ENCODE measurements at regions not wholly inside any gene's neighbourhood (a gene's known extent, or its start where the extent isn't known, plus 50 kb on each side); places are given as distances from the start of the nearest gene placed in this dataset.
"Not testable (repeated sequence)": the region's sequence is repeated elsewhere in the genome, so short reads cannot be mapped to it uniquely, and the experiment has no call there.

DNA sequence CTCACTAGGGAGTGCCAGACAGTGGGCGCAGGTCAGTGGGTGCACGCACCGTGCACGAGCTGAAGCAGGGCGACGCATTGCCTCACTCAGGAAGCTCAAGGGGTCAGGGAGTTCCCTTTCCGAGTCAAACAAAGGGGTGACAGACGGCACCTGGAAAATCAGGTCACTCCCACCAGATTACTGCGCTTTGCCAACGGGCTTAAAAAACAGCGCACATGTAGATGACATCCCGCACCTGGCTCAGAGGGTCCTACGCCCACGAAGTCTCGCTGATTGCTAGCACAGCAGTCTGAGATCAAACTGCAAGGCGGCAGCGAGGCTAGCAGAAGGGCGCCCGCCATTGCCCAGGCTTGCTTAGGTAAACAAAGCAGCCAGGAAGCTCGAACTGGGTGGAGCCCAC is 428.5 kb upstream of the SLC39A10 start:
- not testable (repeated sequence) for H3K4me3 ChIP-seq (ENCODE audit: low read depth, low read length)

DNA sequence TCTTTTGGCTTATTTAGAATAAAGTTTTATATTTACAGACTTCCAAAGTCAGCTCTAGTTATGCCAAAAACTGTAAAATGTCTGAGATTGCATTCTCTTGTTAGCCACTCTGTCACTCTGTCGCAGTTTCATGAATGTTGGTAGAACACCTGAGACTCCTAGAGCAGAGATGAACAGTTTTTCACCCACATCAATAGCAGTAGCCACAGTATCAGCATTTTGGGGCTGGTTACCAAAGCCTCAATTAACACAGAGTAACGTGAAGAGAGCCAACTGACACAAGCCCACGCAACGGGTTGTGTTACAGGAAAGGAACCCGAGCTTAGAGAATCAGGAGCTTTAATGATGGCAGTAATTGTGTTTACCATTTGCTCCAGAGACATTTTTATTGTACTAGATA is 443.0 kb upstream of the SLC39A10 start:
- H3K4me3 ChIP-seq (ENCODE audit: low read depth, low read length), result no peak overlapping the region

DNA sequence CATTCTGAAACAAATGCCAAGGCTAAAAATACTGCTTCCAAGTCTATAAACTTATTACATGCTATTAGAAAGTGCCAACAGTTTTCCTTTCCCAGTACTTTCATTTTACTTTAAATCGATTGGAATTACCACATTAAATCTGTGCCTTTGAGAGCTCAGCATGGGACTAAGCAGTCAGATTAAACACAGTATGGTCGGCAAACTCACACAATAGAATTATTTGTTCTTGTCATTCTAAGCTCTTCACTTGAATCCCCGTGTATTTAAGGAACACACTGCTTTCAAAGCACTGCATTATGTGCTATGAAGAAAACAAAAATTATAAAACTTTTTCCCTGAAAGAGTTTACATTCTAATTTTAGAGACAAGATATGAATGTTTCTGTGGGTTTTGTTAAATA is 444.4 kb upstream of the SLC39A10 start:
- H3K4me3 ChIP-seq (ENCODE audit: low read depth, low read length), result no peak overlapping the region

DNA sequence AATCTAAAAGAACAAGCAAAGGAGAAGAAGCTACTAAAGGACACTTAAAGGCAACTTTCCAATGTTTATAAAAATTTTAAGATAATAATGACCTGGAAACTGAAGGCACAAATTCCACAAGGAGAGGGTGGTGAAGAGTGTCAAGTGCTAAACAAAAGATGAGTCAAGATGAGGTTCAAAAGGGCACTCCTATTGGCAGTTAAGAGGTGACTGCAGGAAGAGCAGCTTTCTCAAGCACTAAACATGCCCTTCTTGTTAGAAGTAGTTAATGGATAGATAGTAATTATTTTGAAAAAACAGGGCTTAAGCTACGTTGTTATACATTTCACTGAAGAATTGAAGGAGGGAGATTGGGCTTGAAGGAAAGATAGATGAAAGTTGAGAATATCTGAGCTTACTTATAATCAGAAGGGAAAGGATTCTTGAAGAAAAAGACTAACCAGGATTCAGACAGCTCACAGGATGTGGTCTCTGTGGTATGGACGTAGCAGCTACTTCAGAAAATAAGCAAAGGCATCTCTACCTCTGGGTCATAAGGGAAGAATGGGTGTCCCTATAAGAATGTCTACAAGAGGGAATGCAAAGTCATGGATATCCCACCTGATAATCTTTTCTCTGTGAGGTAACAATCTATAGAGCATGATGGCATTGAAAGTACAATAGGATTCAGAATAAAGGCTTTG is 454.7 kb upstream of the SLC39A10 start:
- no peak overlapping the region for H3K4me3 ChIP-seq (ENCODE audit: low read depth, low read length)

DNA sequence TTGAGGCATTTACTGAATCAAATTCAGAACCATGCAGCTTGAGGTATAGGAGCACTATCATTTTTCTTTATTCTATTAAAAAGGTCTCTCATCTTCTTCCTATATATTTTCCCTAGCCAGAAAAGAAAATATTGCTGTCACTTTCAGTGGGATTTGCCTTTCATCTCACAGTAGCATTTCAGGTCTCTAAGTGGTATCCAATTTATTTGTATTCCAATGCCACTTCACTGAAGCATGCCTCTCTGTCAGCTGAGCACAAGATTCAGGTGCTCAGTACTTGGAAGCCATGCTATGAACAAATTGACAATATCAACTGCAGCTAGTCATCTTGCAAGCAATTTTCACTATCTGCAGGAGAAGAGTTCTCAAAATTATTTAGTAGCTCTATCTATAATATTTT is 457.2 kb upstream of the SLC39A10 start:
- no peak overlapping the region for H3K4me3 ChIP-seq (ENCODE audit: low read depth, low read length)

DNA sequence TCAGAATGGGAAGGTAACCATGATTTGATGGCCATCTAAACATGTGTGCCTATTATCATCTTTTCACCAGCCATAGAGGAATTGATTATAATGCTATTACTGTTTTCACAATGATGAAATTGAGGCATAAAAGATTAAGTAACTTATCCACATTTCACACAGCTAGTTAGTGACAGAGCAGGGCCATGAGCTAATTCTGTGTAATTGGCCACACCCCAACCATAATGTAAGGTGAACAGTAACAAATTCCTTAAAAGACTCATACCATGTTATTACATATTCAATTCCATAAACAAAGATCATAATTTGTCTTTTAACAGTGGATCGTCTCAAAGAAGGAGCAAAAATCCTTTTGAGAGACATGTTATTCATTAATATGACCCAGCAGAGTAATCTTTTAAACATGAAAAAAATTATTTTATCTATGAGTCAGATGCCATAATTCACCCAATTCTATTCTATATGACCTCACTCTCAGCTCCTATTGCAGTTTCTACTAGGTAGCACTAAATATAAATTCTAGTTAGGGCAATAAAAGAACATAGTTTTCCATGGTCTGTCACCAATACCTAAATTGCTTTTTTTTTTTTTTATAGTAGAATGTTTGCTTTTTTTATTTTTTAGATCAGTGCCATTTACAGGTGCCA is 475.8 kb upstream of the SLC39A10 start:
- H3K4me3 ChIP-seq (ENCODE audit: low read depth, low read length), result no peak overlapping the region

DNA sequence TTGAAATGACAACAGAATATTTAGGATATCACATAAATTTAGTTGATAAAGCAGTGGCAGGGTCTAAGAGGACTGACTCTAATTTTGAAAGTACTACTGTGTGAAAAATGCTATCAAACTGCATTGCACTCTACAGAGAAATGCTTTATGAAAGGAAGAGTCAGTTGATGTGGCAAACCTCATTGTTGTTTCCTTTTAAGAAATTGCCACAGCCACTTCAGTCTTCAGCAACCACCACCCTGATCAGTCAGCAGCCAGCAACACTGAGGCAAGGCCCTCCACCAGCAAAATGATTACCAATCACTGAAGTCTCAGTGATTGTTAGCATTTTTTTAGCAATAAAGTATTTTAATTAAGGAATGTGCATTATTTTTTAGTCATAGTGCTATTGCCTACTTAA is 488.7 kb upstream of the SLC39A10 start:
- no peak overlapping the region for H3K4me3 ChIP-seq (ENCODE audit: low read depth, low read length)

DNA sequence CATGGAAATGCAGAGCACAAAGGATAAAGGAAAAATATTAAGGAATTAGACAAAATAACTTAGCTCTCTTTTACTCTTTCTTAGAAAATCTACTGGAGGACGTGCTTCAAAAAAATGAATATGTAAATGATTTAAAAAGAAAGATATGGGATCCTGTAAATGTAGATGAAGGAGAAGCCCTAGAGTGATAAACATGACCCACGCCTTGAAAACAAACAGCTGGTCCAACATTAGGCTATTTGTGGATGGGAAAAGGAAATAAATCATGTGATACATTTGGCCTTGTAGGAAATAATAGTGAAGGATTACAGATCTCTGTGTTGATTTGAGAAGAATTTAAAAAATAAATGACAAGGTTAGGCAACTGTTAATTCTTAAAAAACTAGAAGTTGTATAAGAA is 492.1 kb upstream of the SLC39A10 start:
- no peak overlapping the region for H3K4me3 ChIP-seq (ENCODE audit: low read depth, low read length)

DNA sequence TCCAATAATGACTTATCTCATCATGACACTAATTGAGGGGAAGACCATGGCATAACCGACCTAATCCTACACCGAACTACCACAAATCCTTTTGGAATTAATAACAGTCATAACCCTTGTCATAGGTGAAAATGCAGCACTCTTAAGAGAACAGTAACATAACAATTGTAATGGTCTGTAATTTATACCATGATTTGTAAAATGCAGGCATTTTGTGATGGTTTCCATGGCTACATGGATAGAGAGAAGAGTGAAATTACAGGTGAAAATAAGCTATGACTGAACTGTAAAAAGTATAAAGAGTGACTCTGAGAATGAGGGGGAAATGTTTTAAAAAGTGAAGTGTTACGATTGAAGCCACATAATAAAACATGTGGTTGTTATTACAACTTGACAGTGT is 494.1 kb upstream of the SLC39A10 start:
- no peak overlapping the region for H3K4me3 ChIP-seq (ENCODE audit: low read depth, low read length)

DNA sequence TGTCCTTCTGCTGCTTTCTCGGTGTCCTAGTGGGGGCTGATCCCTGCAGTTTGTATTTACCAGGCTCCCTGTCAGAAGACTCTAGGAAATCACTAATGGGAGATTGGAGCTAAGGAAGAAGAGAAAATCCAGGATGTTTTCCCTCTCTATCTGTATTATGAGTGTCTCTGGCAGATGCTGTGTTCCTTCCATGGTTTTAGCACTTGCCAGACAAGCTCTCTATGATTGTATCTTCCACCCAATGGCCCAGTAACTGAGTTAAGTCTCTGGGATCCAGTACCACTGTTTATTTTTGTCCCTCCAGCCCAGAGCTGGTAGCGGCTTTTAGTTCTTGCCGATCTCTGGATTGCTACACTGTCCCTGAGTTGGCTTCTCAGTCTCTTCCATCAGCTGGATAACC is 494.8 kb upstream of the SLC39A10 start:
- no peak overlapping the region for H3K4me3 ChIP-seq (ENCODE audit: low read depth, low read length)

DNA sequence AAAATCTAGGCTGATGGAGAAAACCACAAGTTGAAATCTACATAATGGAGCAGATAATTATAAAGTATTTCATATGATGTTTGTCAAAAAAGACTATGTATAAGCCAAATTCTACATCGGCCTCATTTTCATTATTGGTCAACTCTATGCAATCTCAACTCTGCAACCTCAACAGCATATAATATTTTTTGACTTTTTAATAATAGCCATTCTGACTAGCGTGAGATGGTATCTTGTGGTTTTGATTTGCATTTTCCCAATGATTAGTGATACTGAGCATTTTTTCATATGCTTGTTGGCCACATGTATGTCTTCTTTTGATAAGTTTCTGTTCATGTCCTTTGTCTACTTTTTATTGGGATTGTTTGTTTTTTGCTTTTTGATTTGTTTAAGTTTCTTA is 496.1 kb upstream of the SLC39A10 start:
- H3K4me3 ChIP-seq (ENCODE audit: low read depth, low read length), result no peak overlapping the region

DNA sequence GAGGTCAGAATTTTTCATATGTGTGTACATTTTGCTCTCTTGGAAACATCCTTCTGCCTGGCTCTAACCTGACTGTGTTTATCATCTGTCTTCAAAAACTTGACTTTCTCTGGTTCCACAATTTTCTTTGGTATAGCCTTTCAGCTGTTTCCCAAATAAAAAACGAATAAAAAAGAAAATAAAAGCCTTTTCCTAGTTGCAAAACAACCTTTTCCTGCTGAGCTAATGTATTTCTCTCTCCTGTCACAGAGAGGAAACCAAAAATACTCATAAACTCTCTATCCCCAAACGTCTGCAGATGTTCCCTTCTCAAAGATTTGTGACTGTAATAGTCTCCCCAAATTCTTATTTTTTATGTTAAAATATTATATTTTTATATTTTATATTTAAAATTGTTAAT is 505.3 kb upstream of the SLC39A10 start:
- no peak overlapping the region for H3K4me3 ChIP-seq (ENCODE audit: low read depth, low read length)

DNA sequence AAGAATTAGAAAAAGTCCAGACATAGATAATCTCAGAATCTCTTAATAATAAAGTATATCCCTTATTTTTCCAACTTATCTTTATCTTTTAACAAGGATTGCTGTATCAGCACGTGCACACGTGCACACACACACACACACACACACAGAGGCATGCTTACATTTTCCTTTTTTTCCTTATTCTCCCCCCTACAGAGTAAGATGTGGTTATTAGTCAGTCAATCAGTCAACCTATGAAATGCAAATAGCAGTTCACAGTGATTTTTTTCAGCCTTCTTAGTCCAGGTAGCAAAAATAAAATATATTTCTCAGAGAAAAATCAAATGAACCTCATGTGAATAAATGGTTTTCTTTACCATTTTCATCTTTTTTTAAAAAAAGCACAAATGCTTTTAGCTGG is 506.2 kb upstream of the SLC39A10 start:
- H3K4me3 ChIP-seq (ENCODE audit: low read depth, low read length), result no peak overlapping the region

DNA sequence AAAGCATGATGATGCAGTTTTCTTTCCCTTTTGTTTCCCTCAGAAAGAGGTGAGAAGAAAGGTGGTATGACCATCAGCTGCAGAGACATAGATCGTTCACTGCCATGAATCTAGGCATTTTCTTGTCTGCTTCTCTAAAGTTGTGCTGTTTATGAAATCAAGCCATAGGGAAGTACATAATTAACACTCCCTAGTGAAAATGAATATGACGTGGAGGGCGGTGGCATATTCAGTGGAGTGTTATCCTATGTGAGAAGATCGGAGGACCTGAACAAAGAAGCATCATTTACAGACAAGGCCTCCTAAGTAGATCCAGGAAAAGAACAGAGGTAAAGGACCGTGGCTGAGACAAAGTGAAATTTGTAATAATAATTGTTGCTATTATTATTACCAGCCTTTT is 509.0 kb upstream of the SLC39A10 start:
- H3K4me3 ChIP-seq (ENCODE audit: low read depth, low read length), result no peak overlapping the region

DNA sequence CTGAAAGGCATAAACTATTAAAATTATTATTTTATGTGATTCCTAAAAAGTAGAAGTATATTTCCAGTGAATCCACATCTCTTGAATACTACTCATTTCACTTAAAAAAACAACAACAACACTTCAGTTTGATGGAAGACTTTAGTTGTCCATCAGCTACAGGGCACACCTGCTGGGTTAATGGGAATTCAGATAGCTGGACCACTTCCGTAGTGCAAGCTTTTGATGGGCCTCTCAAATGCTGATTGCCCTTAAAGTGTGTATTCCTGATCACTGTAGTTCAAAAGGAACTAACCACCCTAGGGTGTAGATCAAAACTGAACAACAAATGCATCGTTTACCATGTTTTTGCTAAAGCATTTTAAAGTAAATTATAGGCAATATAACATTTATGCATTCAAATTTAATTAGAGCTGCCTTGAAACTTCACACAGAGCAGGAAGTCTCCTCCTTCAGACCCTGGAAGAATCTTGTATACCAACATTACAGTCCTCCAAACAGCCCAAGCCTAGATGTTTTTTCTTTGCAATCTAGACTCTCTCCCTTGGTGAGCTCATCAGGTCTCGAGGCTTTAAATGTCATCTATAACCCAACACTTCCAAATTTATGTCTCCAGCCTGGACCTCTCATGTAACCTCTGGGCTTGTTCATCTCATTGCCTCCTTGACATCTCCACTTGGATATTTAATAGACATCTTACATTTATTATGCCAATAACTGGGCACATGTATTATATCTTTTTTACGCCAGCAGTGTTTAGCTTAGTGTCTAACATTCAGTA is 510.1 kb upstream of the SLC39A10 start:
- H3K4me3 ChIP-seq (ENCODE audit: low read depth, low read length), result no peak overlapping the region

DNA sequence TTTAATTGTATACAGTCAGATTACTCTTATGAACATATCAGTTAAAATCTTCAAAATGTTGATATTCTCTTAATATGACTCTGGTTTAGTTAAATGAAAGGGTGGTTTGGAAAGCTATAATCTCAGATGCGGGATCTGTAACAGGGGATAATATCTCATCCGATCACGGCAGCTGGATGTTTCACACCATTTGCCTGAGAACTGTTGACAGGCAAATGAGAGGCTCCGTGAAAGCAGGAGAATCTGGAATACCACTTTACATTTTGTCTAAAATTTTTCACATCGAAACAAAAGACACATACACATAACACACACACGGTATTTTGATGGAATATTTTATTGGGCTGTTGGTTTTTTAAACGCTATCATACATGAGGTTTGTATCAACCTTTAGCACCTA is 518.6 kb upstream of the SLC39A10 start:
- H3K4me3 ChIP-seq (ENCODE audit: low read depth, low read length), result no peak overlapping the region

DNA sequence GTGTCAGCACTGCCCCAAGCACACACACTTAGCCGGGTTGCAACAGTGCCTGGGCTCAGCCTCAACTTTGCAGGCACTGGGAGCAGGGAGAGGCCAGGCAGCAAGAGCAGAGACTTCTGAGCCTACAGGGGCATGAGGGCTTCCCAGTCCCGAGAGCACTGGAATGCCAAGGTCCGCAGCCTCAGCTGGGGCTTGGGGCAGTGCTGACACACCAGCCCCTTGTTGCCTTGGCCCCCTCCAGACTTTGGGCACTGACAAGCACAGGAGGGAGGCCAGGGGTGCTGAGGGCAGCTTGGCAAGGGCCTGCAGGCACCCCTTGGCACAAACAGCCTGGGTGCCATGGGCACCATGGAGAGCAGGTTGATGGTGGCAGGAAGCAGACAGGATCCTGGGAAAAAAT is 531.1 kb upstream of the SLC39A10 start:
- H3K4me3 ChIP-seq (ENCODE audit: low read depth, low read length), result not testable (repeated sequence)

DNA sequence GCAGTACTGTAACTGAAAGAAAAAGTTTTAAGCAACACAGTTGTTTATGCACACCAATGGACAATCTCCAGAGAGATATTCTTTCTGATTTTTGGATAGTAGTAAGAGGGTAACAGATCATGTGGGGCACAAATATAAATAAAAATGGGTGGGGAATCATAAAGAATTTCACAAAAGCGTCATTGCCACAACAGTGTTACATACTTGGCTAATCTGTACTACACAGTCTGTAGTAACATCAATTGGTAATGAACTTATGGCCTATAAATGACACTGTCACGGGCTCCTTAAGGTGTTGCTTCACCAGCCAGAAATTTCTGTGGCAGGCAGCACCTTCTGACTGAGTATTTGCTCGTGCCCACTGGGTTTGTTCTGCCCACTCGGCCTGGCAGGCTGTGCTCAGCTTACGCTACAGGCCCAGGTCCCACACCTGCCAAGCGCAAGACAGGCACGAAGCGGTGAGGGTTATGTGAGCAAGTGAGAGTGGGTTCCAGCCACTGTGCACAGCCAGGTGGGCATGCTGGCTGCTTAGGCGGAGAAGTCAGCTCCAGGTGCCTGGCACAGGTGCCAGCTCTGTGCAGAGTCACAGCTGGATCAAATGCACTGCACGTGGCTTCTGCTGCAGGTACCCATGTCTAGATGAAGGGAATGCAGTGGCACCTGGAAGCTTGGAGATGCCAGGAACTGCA is 532.5 kb upstream of the SLC39A10 start:
- no peak overlapping the region for H3K4me3 ChIP-seq (ENCODE audit: low read depth, low read length)

DNA sequence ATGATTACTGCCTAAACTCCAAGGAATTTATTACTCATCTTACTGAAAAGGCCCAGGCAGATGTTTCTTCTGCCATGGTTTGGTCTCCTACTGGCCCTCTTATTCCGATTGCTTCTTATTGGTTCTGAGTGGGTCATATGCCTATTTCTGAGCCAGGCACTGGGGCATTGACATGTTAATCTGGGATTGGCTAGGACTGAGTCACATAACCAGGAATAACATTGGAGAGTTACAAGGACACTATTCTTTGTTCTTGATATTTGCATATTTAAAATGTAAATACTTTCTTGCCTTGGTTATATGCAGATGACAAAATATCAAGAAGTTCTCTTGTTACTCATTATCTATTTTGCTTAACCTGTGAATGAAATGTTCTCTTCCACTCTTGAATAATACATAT is 534.4 kb upstream of the SLC39A10 start:
- H3K4me3 ChIP-seq (ENCODE audit: low read depth, low read length), result no peak overlapping the region

DNA sequence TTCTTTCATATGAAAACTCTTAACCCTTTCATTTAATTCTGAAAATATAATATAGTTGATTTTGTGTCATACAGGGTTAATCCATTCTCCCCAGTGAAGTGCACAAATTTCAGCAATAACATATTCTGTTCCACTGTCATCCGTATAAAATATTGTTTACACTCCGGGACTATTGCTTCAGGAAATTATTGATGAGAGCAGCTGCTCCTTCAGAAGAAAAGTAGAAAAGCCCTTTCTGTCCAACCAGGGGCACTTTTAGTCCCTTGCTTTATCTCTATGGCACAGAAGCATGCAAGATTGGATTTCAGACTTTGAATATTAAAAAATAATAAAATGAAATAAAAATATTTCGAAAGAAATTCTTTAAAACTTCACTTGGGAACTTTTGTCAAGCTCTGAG is 535.7 kb upstream of the SLC39A10 start:
- H3K4me3 ChIP-seq (ENCODE audit: low read depth, low read length), result no peak overlapping the region

DNA sequence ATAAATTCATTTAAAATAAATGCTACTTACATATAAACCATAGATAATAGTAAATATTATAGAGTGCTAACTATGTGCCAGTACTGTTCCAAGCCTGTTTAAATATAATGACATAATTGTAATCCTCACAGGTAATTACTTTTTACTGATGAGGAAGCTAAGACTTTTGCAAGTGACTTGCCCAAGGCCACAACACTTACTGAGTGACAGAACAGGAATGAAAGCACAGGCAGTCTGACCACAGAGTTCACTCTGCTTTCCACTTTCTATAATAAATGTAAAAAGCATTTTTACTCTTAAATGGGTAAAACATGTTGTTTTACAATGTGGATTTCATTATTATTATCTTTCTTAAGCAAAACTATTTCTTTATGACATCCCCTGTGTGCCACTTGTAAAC is 537.8 kb upstream of the SLC39A10 start:
- no peak overlapping the region for H3K4me3 ChIP-seq (ENCODE audit: low read depth, low read length)

DNA sequence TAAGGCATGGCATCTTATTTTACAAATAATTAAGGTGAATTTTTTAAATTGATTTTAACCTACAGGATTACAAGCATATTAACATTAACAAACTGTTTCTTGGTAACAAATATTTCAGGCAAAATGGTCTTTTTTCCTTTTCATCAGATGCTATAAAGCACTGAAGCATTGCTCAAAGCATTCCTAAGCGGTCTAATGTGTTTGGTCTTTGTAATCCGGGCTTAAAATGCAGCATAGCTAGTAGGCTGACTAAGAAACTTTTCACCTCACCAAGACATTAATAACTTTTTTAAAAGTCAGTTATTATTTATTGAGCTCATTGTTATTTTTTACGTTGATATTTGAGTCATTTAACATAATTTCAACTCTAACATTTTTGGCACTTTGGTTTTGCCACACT is 538.8 kb upstream of the SLC39A10 start:
- H3K4me3 ChIP-seq (ENCODE audit: low read depth, low read length), result no peak overlapping the region
